Activated T-cell treated with anti-CD3 and anti-CD28 coated beads for 48 hours (primary cell): ENCODE measurements at regions not wholly inside any gene's neighbourhood (a gene's known extent, or its start where the extent isn't known, plus 50 kb on each side); places are given as distances from the start of the nearest gene placed in this dataset.

Source experiments
- DNase-seq: peaks from one replicate; pipeline ENCODE4 v3.0.0-alpha.2; 2020; ENCODE audit warnings: low read depth

DNA sequence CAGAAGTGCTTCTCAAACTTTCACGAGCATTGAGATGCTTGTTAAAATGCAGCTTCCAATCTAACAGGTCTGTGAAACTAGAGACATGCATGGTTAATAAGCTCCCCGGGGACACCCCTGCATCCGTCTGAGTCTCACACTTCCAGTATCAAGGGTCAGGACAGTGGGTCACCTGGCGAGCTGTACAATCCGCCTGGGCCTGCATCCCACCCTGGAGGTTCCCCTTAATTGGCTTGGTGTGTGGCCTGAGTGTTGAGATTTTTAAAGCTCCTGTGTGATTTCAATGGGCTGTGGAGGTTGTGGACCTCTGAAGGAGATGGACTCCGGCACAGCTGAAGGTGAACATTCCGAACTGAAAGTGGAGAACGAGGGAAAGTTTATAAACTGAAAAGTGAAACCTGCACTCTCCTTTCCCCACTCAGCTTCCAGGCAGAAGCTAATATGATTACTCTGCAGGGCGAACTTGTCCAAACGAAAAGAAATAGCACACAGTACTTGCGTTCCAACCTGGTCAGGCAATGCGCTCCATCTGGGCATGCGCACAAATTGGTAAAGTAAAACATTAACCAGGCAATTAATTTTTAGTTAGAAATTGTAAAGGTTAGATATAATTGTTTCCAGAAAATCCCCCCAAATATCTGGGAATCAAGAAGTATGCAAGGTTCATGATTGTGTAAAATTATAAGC, 191.7 kb upstream of the ALKAL2 start:
- no peak for DNase-seq

DNA sequence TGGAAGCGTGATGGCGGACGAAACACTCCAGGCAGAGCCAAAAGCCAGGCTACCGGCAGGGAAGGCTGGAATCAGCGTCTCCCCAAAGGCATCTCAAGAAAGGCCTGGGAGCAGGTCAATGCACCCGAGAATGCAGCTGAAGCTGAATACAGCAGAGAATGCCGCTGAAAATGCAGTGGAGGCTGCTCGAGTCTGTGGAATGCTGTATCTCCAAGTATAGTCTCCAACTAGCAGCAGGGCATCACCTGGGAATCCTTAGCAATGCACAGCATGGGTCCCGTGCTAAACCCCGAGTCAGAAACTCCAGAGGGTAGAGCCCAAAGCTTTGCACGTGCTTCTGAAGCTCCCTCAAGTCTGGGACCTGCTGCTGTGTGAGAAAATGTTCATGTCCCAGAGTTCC, 191.1 kb upstream of the ALKAL2 start:
- DNase-seq: no peak

DNA sequence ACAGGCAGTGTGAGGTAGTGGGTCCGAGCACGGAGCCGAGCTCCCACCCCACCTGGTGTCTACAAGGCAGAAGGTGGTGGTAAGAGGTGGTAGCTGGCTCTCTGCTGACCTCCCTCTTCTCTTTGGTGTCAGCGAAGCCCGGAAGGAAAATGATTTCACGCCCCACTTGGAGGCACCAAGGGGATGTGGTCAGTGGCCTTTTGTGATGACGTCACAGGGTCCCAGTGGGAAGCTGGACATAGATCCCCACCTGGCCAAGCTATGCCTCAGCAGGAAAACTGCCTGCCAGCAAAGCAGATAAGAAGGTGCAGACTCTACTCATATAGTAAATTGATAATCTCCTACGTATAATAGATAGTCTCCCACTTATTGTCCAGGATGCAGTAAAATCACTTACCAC, 183.7 kb upstream of the ALKAL2 start:
- DNase-seq: no peak

DNA sequence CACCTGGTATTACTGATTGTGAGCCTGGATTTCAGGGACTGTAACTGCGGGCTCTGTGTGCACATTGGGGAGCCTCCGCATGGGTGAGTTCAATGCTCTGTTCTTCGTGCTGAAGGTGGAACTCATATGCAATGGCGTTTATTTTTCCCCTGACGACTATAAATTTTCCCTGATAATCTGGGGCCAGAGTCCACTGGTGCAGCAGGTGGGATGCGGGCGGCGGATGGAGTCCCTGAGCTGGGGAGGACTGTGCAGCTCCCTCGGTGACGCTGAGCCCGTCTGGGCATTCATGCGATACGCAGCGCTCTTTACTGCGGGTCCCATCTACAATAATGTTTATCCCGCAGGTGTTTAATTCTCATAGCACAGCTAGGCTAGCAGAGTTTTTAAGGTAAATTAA, 181.6 kb upstream of the ALKAL2 start:
- no peak for DNase-seq

DNA sequence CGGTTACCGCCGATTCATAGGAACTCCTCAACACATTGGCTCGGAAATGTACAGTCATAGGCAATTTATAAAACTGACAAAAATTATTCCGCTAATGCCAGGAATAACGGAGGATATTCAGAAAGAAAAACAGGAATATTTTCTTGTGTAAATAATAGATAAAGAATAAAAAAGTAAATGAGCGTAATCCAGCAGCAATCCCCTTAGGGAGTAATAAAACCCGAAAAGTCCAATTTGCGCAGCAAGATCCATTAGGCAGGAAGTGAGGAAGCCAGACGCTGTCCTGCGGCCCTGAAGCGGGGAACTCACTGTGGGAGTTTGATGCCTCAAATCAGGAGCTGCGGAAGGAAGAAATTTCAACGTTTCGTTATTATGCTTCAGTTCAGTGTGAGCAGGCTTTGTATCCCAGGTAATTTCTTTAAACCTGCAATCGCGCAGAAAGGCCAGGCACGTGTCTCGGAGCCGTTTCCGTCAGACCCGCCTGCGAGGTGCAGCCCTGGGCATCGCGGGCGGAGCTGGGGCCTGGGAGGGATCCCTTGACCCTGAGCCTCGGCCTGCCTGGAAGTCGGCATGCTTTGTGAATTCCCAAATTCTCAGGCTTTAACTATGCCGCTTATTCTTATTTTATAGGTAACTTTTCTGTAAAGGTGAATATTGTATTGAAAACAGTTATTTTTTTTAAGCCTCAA, 180.9 kb upstream of the ALKAL2 start:
- no peak for DNase-seq

DNA sequence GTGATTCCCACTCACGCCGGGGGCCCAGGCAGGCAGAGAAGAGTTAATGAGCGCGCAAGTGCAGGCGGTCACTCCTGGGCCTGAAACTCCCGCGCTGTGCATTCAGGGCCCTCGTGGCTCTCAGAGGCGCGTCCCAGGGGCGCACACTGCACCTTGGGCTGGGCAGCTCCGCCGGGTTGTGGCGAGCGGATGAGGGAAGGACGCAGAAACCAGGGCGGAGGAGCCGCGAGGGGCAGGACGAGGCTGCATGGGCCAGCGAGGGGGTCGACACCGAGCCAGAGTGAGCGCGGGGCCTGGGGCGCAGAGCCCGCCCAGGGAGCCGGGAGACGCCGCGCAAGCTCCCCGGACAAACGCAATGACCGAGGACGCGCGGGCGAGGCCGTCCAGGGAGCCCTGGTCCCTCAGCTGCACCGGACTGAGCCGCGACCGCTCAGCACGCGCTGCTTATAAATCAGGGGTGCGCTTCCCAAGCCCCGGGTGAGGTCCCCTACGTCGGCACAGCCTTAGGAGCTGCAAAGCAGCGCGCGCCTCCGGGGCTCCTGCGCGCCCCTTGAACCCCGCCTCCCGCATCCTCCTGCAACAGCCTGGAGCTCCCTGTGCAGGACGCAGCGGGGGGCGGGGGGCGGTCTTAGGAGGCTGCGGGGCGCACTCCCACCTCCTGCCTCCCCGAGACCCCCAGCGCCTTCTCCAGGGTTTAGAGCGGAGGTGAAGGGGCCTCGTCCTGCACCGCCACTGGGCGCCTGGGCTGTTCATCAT, 180.2 kb upstream of the ALKAL2 start:
- DNase-seq: no peak

DNA sequence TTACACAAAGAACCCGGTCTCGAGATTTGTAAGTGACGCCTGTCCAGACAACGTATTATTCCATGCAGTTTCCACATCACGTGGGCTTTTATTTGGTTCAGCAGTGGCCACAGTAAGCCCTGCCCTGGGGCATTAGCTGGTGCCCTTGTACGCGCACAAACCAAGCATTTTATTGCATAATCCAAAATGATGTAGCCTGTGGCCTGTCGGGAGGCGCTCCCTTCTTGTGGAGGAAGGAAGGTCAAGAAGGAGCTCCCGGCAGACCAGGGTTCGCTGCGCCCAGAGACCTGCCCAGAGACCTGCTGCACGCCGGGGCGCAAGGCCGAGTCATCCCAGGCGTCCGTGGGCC, 179.6 kb upstream of the ALKAL2 start:
- DNase-seq: no peak

DNA sequence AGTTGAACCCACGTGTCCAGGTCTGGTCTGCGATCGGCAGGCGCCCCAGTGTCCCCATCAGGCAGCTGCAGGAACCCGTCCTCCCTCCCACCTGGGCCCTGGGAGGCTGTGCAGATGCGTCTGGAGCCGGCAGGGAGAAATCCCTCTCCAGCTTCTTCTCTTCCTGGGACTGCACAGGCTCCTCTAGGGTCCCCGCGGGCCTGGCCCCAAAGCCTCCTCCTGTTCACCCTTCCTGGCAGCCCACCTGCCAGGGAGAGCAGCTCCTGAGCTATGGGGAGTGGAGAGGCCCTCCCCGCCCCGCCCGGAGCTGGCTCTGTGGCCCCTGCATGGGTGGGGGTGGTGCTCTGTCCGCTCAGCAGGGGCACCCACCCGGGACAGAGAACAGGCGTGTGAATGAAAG, 179.2 kb upstream of the ALKAL2 start:
- DNase-seq: no peak

DNA sequence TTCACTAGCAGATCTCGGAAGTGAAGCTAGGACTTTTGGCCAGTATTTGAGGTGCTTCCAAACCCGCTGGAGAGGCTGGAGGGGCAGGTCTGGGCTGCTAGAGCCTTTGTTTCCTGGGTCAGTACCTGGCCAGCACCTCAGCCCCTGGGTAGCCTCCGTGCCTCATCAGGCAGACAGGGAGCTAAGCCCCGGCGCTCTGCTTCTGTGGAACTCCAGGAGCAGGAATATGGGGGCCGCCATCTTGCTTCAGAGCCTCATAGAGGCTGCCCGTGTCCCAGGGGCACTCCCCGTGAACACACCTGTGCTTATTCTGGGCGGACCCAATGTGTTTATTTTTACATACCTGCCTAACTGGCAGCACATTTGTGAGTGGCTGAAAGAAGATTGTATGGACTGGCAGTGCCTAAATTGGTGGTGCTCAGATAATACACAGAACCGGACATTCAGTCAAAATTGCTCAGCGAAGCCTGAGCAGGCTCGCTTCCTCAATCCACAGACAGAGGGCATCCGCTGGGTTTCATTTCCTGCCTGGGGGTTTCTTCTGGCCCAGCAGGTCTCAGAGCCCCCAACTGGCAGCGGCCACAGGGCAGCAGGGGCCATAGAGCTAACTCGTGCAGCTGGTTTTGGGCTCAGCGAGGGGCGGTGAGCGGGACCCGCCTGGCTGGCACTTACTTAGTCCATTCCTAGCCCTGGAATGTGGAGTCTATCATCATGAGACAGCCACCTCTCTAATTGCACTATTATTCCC, 176.8 kb upstream of the ALKAL2 start:
- no peak for DNase-seq

DNA sequence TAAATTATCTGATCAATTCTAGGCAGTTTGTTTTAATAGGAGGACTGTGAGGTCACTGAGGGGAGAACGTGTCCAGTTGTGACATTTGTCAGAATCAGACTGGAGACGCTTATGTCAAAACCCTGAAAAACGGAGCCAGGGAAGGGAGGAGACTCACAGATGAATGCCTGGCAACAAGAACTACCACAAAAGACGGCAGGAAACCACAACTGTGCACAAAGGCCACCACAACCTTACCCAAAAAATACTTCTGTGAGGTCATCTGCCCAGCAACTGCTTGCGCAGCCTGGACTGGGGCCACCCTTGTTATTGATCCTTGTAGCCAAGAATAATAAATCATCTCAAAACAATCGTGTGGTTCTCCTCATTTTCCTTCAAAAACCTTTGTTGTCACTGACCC, 173.0 kb upstream of the ALKAL2 start:
- peak; percentile 19 for DNase-seq

DNA sequence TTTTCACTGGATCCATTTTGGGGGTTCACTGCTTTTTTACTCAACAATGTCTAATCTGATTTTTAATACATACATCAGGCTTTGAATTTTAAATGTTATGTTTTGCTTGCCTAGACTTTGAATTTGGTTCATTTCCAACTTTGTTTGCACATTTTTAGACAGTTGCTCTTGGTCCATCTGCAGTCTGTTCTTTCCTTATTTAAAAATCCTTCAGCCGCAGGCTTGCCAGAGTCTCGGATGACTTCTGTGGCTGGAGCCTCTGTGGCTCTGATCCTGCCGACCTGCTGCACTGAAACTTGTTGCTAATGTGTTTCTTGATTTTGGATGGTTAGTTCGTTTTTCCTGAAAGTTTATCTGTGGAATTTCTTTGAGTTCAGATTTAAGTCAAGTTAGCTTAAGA, 172.0 kb upstream of the ALKAL2 start:
- no peak for DNase-seq

DNA sequence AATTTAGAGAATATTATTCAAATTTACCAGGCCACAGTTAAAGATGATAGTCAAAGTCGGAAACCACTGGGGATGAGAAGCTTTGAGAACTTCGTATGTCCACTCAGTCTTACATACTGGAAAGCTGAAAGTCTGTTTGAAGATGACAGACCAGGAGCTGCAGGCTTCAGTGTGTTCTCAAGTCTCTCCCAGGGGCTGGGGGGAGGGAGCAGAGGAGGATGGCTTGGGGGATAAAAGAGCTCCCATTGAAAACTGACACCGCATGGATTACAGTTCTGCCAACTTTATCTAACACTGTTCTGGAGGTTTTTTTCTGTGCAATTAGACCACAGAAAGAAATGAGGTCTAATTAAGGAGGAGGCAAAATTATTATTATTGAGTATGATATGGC, 170.5 kb upstream of the ALKAL2 start:
- DNase-seq: no peak

DNA sequence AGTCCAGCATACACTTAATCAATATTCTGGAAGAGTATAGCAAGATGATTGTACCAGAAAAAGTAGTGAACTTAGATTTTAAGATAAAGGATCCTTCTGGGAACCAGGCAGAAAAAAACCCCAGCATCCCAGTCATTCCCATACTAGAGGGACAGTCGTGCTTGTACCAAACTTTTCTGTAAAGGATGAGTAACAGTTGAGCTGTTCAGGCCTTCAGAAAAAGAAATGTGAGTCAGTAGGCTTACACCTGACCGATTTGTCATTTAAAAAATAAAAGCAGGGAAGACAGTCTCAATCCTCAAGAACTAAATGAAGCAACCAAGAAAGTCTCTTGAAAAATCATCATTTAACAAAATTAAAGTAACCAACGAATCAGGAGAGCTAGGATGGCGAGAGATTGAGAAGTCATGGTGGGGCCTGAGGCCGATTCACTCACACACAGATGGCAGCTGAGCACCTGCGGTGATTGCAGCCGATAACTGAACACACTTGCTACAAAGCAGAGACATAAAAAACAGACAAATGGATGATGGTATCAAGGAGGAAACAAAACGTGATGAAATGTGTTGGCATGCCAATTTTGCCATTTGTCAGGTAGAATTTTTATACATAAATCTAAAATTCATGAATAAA, 170.0 kb upstream of the ALKAL2 start:
- no peak for DNase-seq

DNA sequence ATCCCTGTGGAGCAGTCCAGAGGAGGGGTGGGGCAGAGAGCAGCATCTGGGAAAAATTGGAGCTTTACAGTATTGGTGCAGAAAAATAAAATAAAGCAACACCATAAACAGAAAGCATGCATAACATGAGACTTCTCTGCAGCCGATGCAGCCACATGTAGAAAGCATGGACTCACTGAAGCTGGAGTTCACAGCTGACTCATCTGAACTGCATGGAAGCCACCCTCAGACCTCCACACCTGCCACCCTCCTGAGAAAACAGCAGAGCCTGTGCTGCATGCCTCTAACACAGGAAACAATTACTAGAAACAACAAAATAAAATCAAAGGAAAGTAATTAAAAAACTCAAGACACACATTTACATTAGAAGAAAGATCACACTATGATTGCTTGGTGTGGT, 169.4 kb upstream of the ALKAL2 start:
- no peak for DNase-seq

DNA sequence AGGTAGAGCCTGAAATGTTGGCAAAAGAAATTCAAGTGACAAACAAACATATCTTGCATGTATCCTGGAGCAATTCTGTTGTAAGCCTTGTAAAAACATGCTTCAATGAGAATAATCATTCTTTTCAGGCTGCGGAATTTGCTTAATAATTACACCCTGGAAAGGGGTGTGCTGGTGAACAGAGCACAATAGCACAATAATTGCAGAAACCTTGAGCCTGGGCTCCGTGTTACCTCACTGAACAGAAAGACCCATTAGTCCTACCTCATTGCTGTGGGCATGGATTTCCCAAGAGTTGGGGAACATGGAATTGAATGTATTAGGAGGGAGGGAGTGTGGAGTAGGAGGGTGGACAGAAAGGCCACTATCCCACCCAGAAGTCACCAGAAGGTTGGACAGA, 168.0 kb upstream of the ALKAL2 start:
- DNase-seq: no peak

DNA sequence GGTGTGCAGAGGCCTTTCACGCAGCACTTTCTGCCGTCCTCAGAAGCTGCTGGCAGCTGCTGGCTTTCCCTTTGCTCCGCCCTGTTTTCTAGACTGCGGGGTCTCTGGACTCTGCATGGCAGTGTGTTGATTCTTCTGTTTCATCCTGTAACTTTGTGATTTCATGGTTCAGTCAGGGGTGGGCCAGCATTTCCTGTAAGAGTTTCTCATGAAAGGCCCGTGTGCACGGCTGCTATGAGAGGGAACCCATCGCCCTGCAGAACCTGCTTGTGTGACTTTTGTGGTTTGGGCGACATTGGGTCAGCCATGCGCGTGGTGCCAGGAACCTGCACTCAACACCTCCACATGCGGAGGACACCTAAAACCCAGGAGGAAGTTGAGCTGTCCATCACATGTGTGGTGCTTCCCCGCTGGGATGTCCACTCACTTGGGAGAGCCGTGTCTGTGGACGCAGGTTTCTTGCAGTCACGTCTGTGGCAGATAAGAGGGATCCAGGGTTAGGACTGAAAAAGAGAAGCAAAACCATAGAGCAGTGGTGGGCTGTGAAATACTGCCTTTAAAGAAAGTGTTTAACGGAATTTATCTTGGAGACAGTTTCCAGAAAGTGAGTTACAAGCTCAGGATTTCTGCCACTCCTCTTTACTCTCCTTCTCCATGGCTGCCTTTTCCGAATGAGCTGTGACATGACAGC, 167.3 kb upstream of the ALKAL2 start:
- no peak for DNase-seq

DNA sequence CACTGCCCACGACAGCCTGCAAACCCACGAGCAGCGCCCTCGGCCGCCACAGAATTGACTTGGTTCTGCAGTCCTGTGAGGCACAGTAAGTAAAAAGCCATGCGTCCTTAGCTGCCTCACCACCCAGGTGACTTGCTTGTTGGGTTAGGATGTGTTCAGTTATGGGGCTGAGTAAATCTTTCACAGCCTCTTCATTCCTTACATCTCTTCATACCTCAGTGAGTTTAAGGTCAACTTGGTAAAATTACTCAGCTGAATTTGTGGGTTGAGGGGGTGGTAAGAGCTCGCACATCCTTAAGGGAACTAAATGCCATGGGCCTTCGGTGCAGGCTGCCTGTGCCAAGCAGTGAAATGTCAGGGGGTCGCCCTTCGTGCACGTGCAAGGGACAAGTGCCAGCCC, 165.2 kb upstream of the ALKAL2 start:
- no peak for DNase-seq

DNA sequence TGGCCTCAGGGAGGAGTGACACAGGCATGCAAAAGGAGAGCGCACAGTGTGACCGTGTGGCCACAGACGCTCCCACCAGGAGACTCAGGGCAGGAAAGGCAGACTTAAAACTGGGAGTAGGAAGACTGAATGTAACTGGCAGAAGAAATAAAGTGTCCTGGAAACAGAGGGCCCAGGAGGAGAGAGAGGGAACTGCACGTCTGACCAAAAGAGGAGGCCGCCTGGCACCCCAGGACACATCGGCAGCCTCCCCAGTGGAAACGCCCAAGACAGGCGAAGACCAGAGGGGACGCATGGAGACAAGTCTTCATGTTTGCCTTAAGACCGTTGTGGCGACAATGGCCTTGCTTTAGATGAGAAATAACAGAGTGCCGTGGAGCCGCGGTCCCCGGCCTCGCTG, 163.6 kb upstream of the ALKAL2 start:
- DNase-seq: no peak

DNA sequence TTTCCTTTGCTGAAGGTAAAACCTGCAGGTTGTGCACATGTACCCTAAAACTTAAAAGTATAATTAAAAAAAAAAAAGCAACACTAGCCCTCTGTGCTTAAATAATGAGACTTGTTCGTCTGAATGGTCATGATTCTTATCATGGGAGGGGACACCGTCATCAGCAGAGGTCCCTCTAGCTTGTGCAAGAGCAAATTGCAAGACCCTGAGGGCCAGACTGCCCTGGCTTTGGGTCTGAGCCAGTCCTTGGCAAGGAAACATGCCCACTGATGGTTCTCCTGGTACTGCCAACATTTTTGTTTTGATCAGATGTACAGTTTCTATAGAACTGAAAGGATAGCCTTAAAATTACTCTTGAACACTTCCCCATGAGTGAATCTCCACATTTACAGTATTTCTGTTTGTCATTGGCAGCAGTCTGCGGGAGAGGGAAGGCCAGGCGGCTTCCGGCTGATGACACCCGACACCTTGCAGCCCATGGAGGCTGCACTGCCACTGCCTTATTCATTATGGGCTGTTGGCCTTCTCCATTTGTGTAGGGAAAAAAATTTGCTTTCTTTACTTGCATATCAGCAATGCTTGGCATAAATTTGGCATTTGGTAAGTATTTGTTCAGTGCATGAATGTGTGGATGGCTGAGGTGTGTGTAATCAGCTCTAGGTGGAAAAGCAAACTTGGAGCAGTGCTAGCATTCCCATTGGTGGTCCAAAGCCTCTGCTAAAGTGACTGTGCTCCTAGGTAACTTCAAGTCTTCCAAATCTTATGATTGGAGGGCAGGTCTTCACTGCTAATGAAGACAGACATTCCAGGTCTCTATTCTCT, 161.6 kb upstream of the ALKAL2 start:
- DNase-seq: no peak

DNA sequence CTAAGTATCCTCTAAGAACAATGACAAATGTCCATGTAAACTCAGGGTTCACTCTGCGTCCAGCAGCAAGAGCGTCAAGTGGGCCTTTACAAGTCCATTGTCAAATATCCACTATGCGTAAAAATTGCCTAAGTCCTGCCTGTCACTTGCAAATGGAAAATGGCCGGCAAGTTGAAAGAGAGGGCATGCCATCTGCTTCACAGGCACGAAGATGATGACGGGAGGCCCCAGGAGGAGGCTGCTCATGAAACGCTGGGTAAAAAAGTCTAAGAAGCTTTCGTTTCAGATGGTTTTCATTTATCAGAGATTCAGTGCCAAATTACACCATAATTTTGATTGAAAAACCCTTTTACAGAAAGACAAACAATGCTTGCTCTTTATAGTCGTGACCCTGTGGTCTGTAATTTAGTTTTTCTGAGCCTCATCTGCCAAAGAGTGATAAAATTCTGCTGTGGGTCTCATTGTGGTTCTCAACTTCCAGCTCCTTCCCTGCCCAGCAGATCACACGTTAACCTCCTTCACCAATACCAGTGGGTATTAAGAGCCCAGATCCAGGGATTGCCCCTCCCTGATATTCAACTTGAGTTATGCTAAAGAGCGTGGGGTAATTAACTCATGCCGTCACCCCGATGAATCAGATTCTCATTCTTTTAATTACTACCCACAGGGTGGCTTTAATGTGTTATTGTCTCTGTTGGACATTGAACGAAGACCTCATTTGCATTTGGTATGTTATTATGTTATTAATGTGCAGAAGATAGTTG, 160.2 kb upstream of the ALKAL2 start:
- no peak for DNase-seq
